ENCODE measurements at regions not wholly inside any gene's neighbourhood (a gene's known extent, or its start where the extent isn't known, plus 50 kb on each side); places are given as distances from the start of the nearest gene placed in this dataset.
"Not testable (repeated sequence)": the region's sequence is repeated elsewhere in the genome, so short reads cannot be mapped to it uniquely, and the experiment has no call there.

DNA sequence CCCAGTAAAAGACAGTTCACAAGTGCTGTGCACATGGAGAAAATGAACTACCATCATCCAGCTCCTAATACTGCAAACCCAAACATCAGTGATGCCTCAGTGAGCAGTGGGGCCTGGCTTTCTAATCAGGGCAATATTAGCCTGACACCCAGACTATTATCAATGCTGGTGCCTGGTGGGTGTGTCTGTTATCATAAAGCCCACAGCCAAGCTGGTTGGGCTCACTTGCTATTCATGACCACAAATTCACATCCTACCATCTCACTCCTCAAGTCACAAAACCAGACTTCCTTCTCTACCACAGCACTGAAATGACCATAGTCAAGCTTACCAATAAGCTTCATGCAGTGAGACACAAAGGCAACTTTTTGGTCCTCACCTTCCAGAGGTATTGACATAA lies 180.8 kb upstream of the PLN start:
- DNase-seq, result no peak

DNA sequence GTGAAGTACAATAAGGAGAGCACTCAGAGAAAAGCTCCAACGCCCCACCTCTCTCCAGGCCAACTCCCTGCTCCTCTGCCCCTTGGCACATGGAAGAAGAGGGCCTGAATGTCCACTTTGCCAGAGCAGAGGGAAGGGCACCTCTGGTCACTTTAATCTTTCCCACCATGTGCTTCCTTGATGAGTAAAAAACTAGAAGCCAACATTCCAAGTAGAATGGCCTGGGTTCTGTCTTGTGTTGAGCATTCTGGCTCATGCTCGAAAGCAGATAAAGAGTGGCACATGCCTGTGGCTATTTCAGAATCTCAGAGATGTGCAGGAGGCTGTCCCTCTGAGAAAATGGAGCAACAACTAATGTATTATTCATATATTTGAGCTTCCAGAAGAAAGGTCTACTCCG lies 177.4 kb upstream of the PLN start:
- no peak for DNase-seq

DNA sequence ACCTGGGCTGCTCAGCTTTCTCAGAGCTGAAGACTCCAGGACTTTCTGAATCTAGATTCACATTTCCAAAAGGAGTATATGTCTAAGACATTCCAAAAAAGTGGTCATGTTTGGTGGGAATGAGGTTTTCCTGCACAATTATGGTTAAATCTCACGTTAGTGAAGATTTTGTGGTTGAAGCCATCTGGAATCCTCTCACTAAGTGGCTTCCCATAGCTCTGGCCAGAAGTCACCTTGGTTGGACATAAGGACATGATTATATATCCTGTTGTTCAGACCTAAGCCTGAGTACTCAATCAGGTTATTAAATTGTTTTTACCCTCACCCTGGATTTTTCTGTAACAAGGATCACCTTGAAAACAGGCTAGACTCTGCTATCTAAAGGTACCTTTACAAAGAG lies 176.1 kb upstream of the PLN start:
- peak in 1 of 2 experiments; percentile 24 for DNase-seq

DNA sequence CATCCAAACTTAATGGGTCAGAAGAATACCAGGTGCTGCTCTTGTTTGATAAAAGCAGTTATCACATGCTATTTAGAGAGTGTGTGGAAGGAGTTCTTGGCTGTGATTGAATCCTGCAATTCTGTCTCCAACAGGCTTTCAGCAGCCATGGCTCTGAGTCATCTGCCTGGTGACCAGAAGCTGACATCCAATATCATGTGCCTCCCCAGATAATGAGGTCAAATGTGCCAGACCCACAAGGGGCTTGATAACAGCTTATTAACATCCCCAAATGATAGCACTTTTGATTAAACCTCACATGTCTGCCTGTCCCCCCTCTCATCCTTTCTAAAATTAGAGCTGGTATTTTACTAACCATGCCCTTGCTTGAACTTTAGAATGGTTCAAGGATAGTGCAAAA lies 175.7 kb upstream of the PLN start:
- DNase-seq, result peak in 1 of 2 experiments; percentile 5

DNA sequence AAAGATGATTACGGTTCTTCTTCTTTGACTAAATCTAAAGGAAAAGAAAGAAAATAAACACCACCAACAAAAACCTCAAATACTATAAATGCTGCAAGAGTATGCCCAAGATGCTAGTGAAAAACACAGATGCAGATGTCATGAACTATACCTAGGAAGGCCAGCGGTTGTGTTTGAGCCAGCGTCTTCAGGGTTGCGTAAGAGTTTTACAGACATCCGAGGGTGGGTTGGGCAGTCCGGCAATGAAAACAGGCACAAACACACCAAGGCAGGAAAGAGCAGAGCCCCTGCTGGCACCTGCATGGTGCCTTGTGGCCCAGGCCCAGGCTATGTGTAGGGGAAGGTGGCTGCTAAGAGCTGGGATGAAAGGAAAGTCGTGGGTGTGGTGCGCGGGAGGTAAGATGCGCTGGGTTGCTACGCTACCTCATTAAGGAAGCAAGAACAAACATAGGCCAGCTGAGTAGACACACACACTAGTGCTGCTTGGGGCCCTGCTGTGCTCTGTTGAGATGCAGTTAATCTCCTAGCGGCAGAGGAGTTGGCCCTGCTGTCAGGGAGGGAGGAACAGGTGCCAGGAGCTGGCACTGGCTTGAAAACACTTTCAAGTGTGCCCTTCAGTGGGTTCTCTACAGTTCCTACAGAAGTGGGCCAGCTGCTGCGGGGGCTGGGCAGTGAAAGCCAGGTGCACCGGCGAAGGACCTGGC lies 170.2 kb upstream of the PLN start:
- peak; percentile 95 to 99 for DNase-seq

DNA sequence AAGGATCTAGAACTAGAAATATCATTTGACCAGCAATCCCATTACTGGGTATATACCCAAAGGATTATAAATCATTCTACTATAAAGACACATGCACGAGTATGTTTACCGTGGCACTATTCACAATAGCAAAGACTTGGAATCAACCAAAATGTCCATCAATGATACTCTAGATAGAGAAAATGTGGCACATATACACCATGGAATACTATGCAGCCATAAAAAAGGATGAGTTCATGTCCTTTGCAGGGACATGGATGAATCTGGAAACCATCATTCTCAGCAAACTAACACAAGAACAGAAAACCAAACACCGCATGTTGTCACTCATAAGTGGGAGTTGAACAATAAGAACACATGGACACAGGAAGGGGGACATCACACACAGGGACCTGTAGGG lies 167.5 kb upstream of the PLN start:
- not testable (repeated sequence) for DNase-seq

DNA sequence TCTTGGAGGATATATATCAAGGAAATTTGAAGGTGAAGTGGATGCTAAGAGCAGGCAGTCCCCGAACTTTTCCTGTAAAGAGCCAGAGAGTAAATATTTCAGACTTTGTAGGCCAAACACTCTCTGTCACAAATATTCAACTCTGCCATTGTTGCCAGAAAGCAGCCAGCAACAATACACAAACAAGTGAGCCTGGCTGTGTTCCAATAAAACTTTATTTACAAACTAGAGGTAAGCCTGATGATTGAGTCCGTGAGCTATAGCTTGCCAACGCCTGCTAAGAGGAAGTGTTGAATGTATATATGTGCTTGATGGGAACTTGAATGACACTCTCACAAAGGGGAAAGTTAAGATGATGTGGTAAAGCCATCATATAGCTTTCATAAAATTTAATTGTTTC lies 166.0 kb upstream of the PLN start:
- no peak for DNase-seq

DNA sequence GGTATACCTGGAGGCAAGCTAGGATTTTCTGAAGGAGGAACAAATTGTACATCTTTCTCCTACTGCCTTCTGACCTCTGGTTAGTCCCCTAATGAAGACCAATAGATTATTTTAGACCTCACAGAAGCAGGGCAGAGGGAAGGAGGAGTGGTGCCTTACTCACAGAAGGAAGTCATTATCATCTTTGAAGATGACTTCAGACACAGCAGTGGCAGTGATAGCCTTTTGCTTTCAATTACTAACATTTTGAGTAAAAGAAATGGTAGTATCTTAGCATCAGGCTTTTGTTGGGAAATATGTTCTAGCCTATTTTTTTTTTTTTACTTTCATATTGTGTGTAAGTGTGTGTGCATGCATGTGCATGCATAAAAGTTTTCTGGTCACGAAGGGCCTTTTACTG lies 164.2 kb upstream of the PLN start:
- no peak for DNase-seq

DNA sequence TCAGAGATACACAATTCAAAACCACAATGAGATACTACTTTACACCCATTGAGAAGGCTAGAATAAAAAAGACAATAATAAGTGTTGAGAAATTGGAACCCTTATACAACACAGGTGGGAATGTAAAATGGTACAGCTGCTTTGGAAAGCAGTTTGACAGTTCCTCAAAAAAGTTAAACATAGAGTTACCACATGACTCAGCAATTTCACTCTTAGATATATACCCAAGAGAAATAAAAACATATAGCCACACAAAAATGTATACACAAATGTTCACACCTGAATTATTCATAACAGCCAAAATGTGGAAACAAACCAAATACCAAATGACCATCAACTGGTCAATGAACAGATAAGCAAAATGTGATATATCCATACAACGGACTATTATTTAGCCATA lies 161.1 kb upstream of the PLN start:
- DNase-seq, result no peak

DNA sequence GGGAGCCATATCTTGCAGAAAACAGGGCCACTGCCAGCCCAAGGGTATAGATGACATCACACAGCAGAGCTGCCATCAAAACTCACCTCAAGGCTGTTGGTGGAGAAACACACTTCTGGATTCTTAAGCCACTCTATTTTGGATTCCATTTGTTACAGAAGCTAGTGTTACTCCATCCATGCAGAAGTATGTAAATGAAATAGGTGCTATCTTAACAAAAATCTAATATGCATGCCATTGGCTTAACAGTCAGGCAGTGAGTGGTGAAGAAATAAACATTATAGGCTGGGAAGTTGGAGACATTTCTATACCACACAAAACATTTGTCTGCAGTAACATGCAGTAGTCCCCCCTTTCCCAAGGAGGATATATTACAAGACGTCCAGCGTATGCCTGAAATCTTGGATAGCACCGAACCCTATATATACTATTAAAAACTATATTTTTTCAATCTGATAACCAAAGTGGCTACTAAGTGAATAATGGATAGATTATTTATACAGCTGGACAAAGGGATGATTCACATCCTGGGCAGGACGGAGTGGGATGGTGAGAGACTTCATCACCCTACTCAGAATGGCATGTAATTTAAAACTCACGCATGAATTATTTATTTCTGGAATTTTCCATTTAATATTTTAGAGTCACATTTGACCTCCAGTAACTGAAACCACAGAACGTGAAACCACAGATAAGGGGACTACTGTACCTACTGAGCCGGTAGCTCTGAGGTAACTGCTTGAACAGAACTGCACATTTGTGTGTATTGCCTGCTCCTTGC lies 160.0 kb upstream of the PLN start:
- no peak for DNase-seq

DNA sequence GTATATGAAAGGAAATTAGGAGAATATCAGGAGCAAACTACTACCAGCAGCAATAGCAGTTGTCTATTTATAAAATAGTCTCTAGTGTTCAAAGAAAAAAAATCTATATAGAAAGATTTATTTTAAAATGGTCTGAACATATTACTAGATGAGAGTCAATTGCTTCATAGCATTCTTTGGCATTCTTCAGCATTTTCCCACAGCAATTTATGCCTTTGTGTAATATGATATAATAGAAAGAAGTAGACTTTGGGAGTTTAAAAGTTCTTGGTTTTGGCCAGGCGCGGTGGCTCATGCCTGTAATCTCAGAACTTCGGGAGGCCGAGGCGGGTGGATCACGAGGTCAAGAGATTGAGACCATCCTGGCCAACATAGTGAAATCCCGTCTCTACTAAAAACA lies 157.0 kb upstream of the PLN start:
- no peak for DNase-seq

DNA sequence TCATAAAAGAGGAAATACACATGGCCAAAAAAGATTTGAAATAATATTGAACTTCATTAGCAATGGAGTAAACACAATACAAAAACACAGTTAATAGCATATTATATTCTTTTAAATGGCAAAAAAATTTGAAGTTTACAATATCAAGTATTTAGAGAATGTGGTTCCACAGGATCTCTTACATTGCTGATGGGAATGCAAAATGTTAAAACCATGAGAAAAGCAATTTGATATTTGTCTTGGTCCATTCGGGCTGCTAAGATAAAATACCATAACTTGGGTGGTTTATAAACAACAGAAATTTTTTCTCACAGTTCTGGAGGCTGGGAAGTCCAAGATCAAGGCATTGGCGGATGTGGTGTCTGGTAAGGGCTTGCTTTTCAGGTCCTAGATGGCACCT lies 154.0 kb upstream of the PLN start:
- DNase-seq, result no peak

DNA sequence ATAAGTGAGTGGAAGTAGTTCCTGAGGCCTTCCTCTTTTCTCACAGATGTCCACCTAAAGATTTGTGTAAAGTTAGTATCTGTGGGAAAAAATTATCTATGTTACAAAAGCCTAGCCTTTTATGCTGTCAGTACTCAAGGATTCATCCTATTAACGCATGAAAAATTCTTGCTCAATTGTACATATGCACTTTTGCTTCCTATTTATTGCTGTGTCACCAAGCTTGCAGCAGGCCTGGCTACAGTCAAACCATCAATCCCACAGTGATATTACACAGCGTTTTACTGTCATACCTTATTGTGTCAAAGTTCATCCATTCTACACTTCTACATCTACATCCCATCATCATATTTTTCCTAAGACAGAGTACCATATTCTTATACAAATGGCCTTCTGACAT lies 151.1 kb upstream of the PLN start:
- no peak for DNase-seq

DNA sequence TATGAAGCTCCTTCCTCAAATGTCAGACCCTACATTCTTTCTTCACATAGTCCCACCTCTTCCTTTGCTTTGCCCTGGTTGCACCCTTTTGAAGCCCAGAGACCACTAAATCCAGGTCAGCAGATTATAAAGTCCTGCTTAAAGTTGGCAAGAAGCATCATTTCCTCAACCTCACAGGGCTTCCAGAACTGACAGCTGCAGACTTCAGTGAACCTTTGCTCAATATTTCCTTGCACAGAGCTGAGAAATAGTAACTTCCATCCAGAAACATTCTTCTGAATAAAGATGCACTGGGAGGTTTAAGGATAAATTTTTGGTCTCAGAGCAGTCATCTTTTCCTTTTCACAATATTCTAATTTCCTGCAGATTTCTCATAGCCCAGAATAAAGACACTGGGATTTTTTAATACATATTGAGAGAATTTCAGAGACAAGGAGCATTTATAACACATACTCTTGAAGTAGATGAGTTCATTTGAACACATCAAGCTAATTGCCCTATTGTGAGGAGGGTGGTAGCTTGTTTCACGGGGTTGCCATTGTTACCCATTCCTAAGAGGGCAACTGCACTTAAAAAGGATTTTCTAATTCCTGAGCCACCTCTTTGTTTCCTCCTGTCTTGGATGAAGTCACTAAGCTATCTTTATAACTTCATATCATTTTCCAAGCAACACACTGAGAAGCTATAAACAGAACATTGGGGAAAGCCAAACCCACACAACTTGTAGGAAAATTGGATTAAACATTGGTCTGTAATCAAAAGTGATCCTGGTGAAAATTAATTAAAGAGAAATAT lies 150.2 kb upstream of the PLN start:
- DNase-seq, result no peak

DNA sequence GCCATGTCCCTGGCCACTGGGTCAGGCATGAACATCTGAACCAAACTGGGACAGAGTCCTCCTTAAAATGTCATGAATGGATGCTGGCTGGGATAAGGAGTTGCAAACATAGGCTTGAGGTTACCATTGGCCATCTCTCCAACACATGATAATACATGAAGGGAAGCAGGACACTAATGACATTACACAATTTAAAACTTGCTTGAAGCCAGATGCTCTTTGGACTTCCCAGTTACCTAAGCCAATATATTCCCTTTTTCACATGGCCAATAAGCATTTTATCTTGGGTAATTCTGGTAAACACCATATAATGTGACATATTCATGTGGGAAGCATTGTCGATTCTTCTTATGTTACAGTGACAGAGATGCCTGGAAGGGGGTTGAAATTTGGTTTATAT lies 148.0 kb upstream of the PLN start:
- DNase-seq, result no peak

DNA sequence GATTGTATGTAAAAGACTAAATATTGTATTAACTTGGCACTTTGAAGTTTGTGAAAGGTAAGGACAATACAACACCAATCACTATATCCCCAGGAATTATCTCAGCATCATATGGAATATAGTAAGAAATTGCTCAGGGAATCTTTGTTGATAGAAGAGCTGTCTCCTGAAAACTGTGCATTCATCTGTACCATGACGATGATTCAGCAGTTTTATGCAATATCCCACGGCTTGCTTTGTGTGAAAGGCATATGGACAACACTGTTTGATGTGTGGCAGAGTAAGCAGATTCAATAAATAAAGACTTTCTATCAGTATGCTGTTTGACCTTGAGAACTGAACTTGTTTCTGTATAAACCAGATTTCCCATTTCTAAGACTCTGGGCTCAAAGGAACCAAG lies 147.5 kb upstream of the PLN start:
- DNase-seq, result no peak

DNA sequence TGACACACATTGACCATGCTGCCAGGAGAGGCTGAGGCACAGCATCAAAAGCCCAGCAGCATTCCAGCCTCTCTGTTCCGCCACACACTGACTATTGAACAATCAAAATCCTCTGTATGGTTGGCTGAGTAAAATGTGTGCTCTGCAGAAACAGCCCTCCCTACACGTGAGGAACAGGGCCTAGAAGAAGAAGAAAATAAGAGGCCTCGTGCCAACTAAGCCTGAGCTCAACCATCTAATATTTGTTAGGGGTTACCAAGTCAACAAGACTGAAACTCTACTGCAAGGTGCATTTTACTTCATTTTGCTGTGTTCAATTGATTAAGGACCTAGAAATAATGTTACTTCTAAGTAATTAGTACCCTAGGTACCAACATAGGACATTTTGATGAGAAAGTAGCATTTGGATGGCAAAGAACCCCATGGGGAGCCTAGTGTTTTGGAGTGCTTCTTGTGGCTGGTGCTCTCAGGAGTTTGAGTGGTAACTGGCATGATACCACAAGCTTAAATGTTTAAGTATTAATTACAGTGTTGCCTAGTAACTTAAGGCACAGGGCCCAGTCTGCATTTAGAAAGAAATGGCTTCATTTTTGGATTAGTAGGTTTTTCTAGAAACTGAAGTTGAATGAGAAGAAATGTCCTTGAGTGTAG lies 146.6 kb upstream of the PLN start:
- peak in 1 of 2 experiments; percentile 15 for DNase-seq

DNA sequence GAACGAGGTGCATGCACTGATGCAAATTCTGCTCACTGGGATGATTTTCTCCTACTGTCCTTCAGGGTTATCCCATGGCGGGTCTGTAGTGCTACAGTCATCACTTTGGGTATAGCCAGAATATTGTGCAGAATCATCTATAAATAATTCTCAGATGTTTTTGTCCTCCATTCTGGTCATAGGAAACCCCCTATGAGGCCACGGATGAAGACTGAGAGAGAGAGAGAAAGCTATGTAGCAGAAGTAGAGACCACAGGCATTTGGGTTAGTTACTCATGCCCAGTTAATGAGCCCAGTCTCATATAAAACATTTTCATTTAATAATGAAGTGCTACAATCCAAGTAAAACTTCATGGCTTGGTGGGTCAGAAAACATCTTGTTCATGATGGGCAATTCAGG lies 145.1 kb upstream of the PLN start:
- DNase-seq, result no peak

DNA sequence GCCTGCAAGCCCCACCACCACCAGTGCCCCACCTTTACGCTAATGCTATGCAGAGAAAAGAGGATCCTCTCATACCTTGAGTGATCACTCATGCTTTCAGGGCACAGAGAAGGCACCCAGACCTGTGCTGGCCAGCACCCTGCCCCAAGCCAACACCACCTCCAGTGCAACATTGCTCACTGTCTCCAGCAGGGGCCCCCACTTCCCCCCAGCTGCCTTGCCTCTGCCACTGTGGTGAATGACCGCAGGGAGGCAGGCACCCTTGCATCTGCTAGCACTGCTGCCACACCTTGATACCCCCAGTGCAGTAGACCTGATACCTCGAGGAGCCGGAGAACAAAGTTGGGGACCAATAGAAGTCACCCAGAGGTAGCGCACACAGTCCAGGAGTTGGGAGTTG lies 139.2 kb upstream of the PLN start:
- DNase-seq, result no peak

DNA sequence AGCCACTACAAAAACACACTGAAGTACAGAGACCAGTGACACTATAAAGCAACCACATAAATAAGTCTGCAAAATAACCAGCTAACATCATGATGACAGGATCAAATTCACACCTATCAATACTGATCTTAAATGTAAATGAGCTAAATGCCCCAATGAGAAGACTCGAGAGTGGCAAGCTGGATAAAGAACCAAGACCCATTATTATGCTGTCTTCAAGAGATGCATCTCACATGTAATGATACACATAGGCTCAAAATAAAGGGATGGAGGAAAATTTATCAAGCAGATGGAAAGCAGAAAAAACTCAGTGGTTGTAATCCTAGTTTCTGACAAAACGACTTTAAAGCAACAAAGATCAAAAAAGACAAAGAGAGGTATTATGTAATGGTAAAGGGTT lies 138.1 kb upstream of the PLN start:
- no peak for DNase-seq
